NT2/D1 (cell line): ENCODE measurements at regions not wholly inside any gene's neighbourhood (a gene's known extent, or its start where the extent isn't known, plus 50 kb on each side); places are given as distances from the start of the nearest gene placed in this dataset.

Experiments
- DNase-seq: peaks from one replicate; pipeline ENCODE4 v3.0.0-alpha.2; 2011; ENCODE audit warnings: low read depth, low spot score
- H3K27me3 ChIP-seq: 2 replicates; pipeline ENCODE4 v1.6.0; 2011; ENCODE audit warnings: mild to moderate bottlenecking; ENCODE audit not compliant: insufficient read length, insufficient read depth
- H3K36me3 ChIP-seq: 2 replicates; pipeline ENCODE4 v1.6.1; 2011; ENCODE audit warnings: mild to moderate bottlenecking, low read length, mixed read lengths; ENCODE audit not compliant: insufficient read depth, insufficient read length
- H3K4me1 ChIP-seq: 2 replicates; pipeline ENCODE4 v1.5.1; 2011; ENCODE audit not compliant: insufficient read depth, insufficient read length
- H3K4me3 ChIP-seq: 2 replicates; pipeline ENCODE4 v1.5.1; 2011; ENCODE audit warnings: low read depth; ENCODE audit not compliant: insufficient read length
- H3K9ac ChIP-seq: 2 replicates; pipeline ENCODE4 v1.6.0; 2011; ENCODE audit warnings: low read depth; ENCODE audit not compliant: insufficient read length
- H3K9me3 ChIP-seq: 2 replicates; pipeline ENCODE4 v1.5.1; 2011; ENCODE audit warnings: mild to moderate bottlenecking, low read length; ENCODE audit not compliant: insufficient read depth
- SUZ12 ChIP-seq: IDR thresholded peaks from 2 replicates; pipeline ENCODE4 v1.6.1; 2011; ENCODE audit not compliant: insufficient read length, insufficient read depth; ENCODE audit errors: extremely low read depth
- YY1 ChIP-seq: IDR thresholded peaks from 2 replicates; pipeline ENCODE4 v1.6.1; 2011; ENCODE audit not compliant: insufficient read length, insufficient read depth
- ZNF274 ChIP-seq: IDR thresholded peaks from 2 replicates; pipeline ENCODE4 v1.6.1; 2011; ENCODE audit warnings: mild to moderate bottlenecking, low read depth, low read length

DNA sequence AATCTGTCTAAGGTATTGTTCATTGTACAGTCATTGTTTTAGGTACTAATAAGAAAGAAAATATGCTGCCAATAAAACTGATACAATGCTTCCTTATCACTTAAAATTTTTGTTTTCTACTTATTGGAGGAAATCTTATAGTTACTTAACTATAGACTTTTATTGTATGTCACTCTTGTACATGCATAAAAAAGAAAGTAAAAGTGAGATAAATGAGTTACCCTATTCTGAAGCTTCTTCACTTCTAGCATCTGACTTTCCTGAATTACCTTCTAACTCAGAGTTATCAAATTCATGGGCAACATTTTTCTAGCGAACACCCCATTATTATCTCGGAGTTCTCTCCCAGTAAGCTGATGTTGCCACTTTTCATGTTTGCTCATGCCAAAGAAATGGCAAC, 504.9 kb downstream of the SH2D4B start:
- Histone ChIP-seq H3K4me3 (no peak overlapping the region), H3K4me1 (no peaks in the 10 kb centered on the region), H3K36me3 (no peaks in the 10 kb centered on the region), H3K27me3 (no peaks in the 10 kb centered on the region), H3K9me3 (no peaks in the 10 kb centered on the region), H3K9ac (no peak overlapping the region)
- TF ChIP-seq YY1 (no peak), SUZ12 (no peak), ZNF274 (no peak)
- DNase-seq = no peak

DNA sequence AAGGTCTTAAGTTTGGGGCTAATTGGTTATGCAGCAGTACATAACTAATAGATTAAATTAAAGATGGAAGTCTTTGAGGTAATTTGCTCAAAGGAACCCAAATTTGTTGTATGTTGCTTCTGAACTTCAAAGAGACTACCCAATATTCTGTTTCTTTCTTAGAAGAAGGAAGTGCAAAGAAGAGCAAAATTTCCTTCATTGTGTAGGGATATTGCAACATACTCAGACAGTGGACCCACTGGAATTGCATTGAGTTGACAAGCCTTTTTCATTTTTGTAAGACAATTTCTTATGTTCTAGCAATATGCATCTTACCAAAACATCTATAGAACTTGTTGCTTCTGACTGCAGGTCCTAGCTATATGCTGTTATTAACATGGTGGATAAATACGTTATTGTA, 527.8 kb downstream of the SH2D4B start:
- DNase-seq = no peak
- Histone ChIP-seq H3K9ac (no peak overlapping the region), H3K4me3 (no peak overlapping the region), H3K36me3 (no peaks in the 10 kb centered on the region), H3K27me3 (no peaks in the 10 kb centered on the region), H3K4me1 (no peaks in the 10 kb centered on the region), H3K9me3 (no peaks in the 10 kb centered on the region)
- no peak for TF ChIP-seq YY1
- TF ChIP-seq ZNF274 = no peak
- no peak for TF ChIP-seq SUZ12

DNA sequence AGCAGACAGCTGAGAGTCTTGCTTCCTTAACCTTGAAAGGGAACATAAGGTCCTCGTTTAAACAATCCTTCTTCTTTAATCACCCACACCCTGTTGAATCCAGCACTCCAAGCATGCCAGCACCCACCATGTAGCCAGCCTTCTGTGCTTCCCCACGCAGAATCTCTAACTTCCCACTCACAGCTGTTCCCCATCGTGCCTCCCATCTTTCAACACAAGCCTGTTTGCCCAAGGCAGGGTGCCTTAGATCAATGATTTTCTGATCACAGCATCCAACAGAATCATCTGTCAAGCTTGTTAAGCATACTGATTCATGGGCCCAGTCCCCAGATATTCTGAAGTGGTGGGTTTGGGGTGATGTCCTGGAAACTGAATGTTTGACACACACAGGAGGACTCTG, 530.8 kb downstream of the SH2D4B start:
- no peak for DNase-seq
- H3K9me3 ChIP-seq = no peaks in the 10 kb centered on the region
- TF ChIP-seq YY1 (no peak), ZNF274 (no peak), SUZ12 (no peak)

DNA sequence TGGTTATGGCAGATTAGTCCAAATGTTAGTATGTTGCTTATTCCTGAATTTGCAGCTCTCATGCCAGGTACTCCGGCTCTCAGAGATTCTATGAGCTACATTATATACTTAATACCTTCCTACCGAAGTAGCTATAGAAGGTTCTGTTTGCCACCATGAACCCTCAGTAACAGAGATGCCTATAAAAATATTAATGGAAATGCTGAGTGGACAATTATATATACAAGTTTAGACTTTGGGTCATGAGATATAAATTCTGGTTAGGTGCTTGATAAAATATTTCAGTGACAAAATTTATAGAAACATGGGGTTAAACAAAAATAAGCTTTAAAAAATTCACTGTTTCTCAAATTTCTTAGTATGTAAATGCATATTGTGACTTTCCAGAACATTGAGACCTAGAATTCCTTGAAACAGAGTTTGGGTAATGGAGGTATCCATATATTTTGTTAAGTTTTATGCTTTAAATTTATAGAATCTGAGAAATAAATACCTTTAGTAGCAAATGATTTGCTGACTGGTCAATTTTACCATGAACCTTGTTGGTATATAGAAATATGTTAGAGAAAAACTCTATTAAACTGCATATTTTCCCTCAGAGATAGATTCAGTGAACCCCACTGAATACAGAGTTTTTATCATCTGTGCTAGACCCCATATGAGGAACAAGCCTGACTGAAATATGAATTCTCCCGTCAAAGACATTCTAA, 533.5 kb downstream of the SH2D4B start:
- no peaks in the 10 kb centered on the region for H3K27me3 ChIP-seq
- TF ChIP-seq YY1 (no peak), ZNF274 (no peak), SUZ12 (no peak)
- no peak overlapping the region for H3K9ac ChIP-seq
- H3K4me3 ChIP-seq = no peak overlapping the region
- H3K9me3 ChIP-seq = no peaks in the 10 kb centered on the region
- DNase-seq = no peak
- no peaks in the 10 kb centered on the region for H3K4me1 ChIP-seq
- H3K36me3 ChIP-seq = no peaks in the 10 kb centered on the region

More for the DNA sequence above, 530.8 kb downstream of the SH2D4B start:
- H3K4me1 ChIP-seq = no peaks in the 10 kb centered on the region
- H3K9ac ChIP-seq = no peak overlapping the region
- H3K27me3 ChIP-seq = no peaks in the 10 kb centered on the region
- no peak overlapping the region for H3K4me3 ChIP-seq
- no peaks in the 10 kb centered on the region for H3K36me3 ChIP-seq

DNA sequence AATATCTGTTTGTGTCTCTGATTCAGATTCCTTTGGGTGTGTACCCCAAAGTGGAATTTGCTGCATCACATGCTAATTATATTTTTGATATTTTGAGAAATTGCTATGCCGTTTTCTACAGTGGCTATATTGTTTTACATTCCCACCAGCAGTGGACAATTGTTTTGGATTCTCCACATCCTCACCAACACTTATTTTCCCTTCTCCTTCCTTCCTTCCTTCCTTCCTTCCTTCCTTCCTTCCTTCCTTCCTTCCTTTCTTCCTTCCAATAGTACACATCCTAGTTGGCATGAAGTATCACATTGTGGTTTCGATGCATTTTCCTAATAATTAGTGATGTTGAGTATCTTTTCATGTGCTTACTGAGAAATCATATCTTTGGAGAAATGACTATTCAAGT, 535.5 kb downstream of the SH2D4B start:
- Histone ChIP-seq H3K27me3 (no peaks in the 10 kb centered on the region), H3K4me3 (no peak overlapping the region), H3K9ac (no peak overlapping the region), H3K9me3 (no peaks in the 10 kb centered on the region), H3K4me1 (no peaks in the 10 kb centered on the region), H3K36me3 (no peaks in the 10 kb centered on the region)
- DNase-seq = no peak
- no peak for TF ChIP-seq SUZ12
- TF ChIP-seq ZNF274 = no peak
- no peak for TF ChIP-seq YY1

DNA sequence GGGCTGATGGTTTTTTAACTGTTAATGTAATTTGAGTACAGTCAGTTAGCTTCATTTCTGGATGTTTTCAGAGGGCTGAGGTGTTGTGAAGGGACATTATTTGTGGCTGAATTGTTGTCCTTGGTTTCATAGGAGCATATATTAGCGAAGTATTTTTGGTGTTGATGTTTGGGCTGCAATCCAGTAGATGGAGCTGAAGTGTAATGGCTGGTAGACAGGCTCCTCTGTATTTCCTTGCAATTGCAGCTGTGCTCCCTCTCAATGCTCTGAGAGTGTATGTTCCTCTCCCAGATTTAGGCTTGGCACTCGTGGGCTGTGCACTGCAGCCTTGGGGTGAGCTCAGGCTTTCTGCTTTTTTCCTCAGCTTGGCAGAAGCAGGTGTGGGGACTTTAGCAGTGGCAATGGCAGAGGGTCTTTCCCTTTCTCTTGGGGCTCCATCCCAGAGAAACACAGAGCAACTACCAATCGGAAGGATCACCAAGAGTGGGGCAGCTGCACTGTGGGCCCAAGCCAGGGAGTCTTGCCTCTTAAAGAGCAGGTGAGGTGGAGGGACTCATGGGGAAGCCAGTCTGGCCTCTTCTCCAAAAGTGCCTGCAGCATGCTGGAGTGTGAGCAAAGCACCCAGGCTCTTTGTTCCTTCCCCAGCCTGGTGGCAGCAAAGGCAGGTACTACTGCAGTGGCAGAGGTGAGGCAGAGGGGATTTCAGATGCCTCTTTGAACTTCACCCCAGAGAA, 544.4 kb downstream of the SH2D4B start:
- no peak for DNase-seq
- H3K9me3 ChIP-seq = no peaks in the 10 kb centered on the region

DNA sequence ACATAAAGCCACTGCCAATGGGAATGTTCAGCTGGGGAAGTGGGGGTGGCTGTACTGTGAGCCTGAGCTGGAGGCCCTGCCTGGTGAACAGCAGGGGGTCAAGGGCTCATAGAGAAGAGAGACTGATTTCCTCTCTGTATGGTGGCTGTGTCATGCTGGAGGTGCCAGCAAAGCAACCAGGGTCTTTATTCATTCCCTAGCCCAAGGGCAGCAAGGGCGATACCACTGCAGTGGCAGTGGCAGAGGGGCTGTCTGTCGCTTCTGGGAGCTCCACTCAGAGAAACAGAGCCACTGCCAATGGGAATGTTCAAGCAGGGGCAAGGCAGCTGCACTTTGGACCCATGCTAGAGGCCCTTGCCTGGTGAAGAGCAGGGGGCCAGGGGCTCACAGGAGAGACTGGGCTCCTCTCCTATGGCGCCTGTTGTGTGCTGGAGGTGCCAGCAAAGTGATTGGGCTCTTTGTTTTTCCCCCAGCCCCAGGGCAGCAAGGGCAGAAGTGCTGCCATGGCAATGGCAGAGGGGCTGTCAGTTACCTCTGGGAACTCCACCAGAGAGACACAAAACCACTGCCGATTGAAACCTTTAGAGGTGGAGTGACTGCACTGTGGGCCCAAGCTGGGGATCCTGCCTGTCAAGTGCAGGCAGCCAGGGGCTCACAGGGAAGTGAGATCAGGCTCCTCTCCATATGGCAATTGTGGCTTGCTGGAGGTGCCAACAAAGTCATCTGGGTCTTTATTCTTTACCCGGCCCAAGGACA, 545.1 kb downstream of the SH2D4B start:
- no peaks in the 10 kb centered on the region for H3K27me3 ChIP-seq
- H3K36me3 ChIP-seq = no peaks in the 10 kb centered on the region
- H3K4me3 ChIP-seq = no peak overlapping the region
- H3K9ac ChIP-seq = no peak overlapping the region
- no peak for TF ChIP-seq YY1
- TF ChIP-seq SUZ12 = no peak
- TF ChIP-seq ZNF274 = no peak
- no peaks in the 10 kb centered on the region for H3K4me1 ChIP-seq
- H3K9me3 ChIP-seq = no peaks in the 10 kb centered on the region
- no peak for DNase-seq

More for the DNA sequence above, 544.4 kb downstream of the SH2D4B start:
- Histone ChIP-seq H3K4me3 (no peak overlapping the region), H3K9ac (no peak overlapping the region), H3K4me1 (no peaks in the 10 kb centered on the region), H3K27me3 (no peaks in the 10 kb centered on the region), H3K36me3 (no peaks in the 10 kb centered on the region)
- no peak for TF ChIP-seq SUZ12
- TF ChIP-seq YY1 = no peak
- no peak for TF ChIP-seq ZNF274
